Tibial nerve (tissue), 4 donors: ENCODE measurements at regions not wholly inside any gene's neighbourhood (a gene's known extent, or its start where the extent isn't known, plus 50 kb on each side); places are given as distances from the start of the nearest gene placed in this dataset.

Experiments used
- EP300 ChIP-seq, 2 donors: sonication (generic); formaldehyde crosslinking; IDR thresholded peaks; one replicate each; pipeline ENCODE4 v1.6.1; 2017; ENCODE audit warnings: antibody characterized with exemption in 2 of 2, mild to moderate bottlenecking in 1 of 2
- POLR2A ChIP-seq, 2 donors: fragments of 450-650 bp; IDR thresholded peaks; one replicate each; pipeline ENCODE4 v1.6.1; 2017; ENCODE audit warnings: antibody characterized with exemption in 2 of 2, mild to moderate bottlenecking in 2 of 2, moderate library complexity in 2 of 2
- TF ChIP-seq, protein P1 (sequence below), 5 experiments: fragments of 200-600 bp in 3 of 5; fragments of 450-650 bp in 2 of 5; sonication (generic) in 3 of 5; IDR thresholded peaks; one replicate each; pipeline ENCODE4 v1.5.1; 2016 to 2019; ENCODE audit warnings: antibody characterized with exemption in 5 of 5, mild to moderate bottlenecking in 3 of 5, moderate library complexity in 2 of 5

DNA sequence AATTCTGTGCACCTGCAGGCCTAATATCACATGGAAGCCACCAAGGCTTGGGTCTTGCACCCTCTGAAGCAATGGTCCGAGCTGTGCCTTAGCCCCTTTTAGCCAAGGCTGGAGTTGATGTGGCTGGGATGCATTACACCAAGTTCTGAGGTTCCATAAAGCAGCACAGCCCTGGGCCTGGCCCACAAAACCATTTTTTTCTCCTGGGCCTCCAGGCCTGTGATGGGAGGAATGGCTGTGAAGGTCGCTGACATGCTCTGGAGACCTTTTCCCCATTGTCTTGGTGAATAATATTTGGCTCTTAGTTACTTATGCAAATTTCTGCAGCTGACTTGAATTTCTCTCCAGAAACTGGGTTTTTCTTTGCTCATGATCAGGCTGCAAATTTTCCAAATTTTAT lies 167.3 kb downstream of the HTR1A start:
- TF ChIP-seq, protein P1, sequence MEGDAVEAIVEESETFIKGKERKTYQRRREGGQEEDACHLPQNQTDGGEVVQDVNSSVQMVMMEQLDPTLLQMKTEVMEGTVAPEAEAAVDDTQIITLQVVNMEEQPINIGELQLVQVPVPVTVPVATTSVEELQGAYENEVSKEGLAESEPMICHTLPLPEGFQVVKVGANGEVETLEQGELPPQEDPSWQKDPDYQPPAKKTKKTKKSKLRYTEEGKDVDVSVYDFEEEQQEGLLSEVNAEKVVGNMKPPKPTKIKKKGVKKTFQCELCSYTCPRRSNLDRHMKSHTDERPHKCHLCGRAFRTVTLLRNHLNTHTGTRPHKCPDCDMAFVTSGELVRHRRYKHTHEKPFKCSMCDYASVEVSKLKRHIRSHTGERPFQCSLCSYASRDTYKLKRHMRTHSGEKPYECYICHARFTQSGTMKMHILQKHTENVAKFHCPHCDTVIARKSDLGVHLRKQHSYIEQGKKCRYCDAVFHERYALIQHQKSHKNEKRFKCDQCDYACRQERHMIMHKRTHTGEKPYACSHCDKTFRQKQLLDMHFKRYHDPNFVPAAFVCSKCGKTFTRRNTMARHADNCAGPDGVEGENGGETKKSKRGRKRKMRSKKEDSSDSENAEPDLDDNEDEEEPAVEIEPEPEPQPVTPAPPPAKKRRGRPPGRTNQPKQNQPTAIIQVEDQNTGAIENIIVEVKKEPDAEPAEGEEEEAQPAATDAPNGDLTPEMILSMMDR (IDR thresholded peaks at IDR 0.05) = no peak
- TF ChIP-seq POLR2A (IDR thresholded peaks at IDR 0.05) (no peak), EP300 (IDR thresholded peaks at IDR 0.05) (no peak)
